Right cardiac atrium (tissue), 5 donors: ENCODE measurements at regions not wholly inside any gene's neighbourhood (a gene's known extent, or its start where the extent isn't known, plus 50 kb on each side); places are given as distances from the start of the nearest gene placed in this dataset.

Source experiments
- ATAC-seq, 2 donors: fragments of 200-7000 bp; cut with Tn5 transposase; one replicate each; pipeline versions ENCODE4 v1.8.0 to v1.9.1; 2020; ENCODE audit warnings: moderate library complexity in 2 of 2, mild to moderate bottlenecking in 1 of 2
- DNase-seq, 3 donors: peaks; one replicate each; pipeline ENCODE4 v3.0.0-alpha.2; 2020
- H3K27ac ChIP-seq: one replicate; pipeline ENCODE4 v1.5.1; 2013; ENCODE audit warnings: mild to moderate bottlenecking, low read length, control low read depth, moderate library complexity
- H3K27me3 ChIP-seq: one replicate; pipeline ENCODE4 v1.6.1; 2013; ENCODE audit not compliant: control insufficient read depth, insufficient read depth
- H3K4me1 ChIP-seq: one replicate; pipeline ENCODE4 v1.6.1; 2013; ENCODE audit warnings: low read length; ENCODE audit not compliant: control insufficient read depth, insufficient read depth
- H3K4me3 ChIP-seq: one replicate; pipeline ENCODE4 v1.5.1; 2013; ENCODE audit warnings: low read length, control low read depth
- H3K9me3 ChIP-seq: one replicate; pipeline ENCODE4 v1.6.1; 2013; ENCODE audit warnings: low read length; ENCODE audit not compliant: control insufficient read depth
- WGBS: extraction: QIAGEN DNeasy Blood & Tissue Kit; methylation state at CpG from one replicate; pipeline ENCODE4 v1.1.7; 2013; 5-methylcytosine and 5-hydroxymethylcytosine counted together
- intact Hi-C, 4 donors: fragments of 100-400 bp; cut with DNase I; formaldehyde crosslinking; loops; one replicate each; pipeline versions ENCODE4 v1.11.0 to v1.14.0; 2022 to 2023
- donor health status: healthy with polysubstance abuse.
- donor health status: DM: no; HTN: yes; CAD: no.
- donor health status: DM: no; HTN: no; CAD: no.
- donor health status: DM: no; HTN: yes; CAD: no; lungs with severe emphysema.
- donor health status: DM: yes; HTN: yes; CAD: no.

DNA sequence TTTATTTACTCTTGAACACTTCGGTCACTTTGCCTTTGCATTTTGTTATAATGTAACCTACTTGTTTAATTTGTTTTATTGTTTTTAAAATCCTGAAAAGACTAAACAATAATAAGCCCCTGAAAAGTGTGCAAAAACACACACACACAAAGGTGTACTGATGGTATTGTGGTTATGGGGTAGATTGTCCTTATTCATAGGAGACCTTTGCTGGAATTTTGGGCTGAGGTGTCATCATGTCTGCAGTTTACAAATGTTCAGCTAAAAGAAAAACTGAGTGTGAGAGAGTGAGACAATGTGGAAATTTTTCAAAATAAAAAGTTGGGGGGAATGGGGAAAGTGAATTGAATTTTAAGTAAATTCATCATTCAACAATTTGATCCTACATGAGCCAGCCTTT is 174.9 kb downstream of the QDPR start:
- WGBS, result 85% methylated on average over 1 of the region's 1 CpG
- no peak overlapping the region for H3K4me3 ChIP-seq
- ATAC-seq (no peak), DNase-seq (no peak)
- H3K4me1 ChIP-seq, result no peaks in the 10 kb centered on the region
- H3K9me3 ChIP-seq, result no peaks in the 10 kb centered on the region
- H3K27ac ChIP-seq, result no peak overlapping the region
- intact Hi-C loops, result no loop called here
- no peaks in the 10 kb centered on the region for H3K27me3 ChIP-seq

DNA sequence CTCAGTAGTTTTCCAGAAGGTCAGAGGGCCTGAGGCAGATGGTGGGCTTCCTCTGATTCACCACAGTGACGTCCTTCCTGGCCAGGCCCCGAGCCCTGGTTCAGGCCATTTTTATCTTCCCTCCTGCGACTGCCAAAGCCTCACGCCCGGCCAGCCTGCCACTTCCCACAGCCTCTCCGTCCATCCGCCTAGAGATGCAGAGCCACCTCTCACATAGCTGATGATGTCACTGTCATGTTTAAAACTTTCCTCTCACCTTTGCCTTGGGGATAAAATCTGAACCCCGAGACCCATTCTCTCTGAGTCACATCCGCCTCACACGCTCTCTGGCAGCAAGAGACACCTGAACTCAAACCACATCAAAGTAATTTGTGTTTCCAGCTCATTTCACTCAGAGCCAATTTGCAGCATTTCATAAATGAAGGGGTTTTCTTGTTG is 175.3 kb downstream of the QDPR start:
- Histone ChIP-seq H3K27me3 (no peaks in the 10 kb centered on the region), H3K9me3 (no peaks in the 10 kb centered on the region), H3K27ac (no peak overlapping the region), H3K4me1 (no peaks in the 10 kb centered on the region), H3K4me3 (no peak overlapping the region)
- intact Hi-C loops, result no loop called here
- peak; percentile 31 to 92 for ATAC-seq
- 50% methylated on average over 10 of the region's 10 CpGs for WGBS
- DNase-seq, result peak; percentile 58 to 67 (median 64)

DNA sequence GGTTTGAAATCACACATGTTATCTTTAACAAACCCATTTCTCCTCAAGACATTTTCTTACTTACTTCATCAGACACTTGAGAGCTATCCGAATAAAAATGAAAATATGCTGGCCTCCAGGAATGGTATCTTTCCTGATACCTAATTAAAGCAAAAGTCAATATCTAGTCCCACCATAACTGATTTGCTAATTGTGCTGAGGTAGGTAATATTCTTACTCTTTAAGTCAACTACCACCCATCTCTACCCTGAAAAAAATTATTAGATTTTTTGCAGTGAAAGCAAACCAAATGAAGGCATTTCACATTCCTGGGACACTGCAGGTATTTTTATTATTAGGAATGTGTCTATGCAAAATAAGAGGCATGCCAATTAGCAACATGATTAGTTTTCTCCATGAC is 175.8 kb downstream of the QDPR start:
- H3K4me1 ChIP-seq, result no peaks in the 10 kb centered on the region
- H3K27ac ChIP-seq, result no peak overlapping the region
- ATAC-seq (no peak), DNase-seq (no peak)
- H3K4me3 ChIP-seq, result no peak overlapping the region
- H3K9me3 ChIP-seq, result no peaks in the 10 kb centered on the region
- 80% methylated on average over 1 of the region's 1 CpG for whole genome bisulfite sequencing
- no peaks in the 10 kb centered on the region for H3K27me3 ChIP-seq
- intact Hi-C loops, result no loop called here

- H3K9me3 ChIP-seq, result no peaks in the 10 kb centered on the region
- no peaks in the 10 kb centered on the region for H3K27me3 ChIP-seq
- DNase-seq (no peak), ATAC-seq (no peak)
- intact Hi-C loops, result no loop called here
- no peaks in the 10 kb centered on the region for H3K4me1 ChIP-seq
- H3K27ac ChIP-seq, result no peak overlapping the region
- 92% methylated on average over 3 of the region's 3 CpGs for WGBS
- no peak overlapping the region for H3K4me3 ChIP-seq
These were observed 176.5 kb downstream of the QDPR start for GRCh38 chr4:17335371-17335770.

GRCh38 chr4:17332478-17332877 is 179.4 kb downstream of the QDPR start:
- intact Hi-C loops, result no loop called here
- no peaks in the 10 kb centered on the region for H3K4me1 ChIP-seq
- H3K27ac ChIP-seq, result no peak overlapping the region
- no peaks in the 10 kb centered on the region for H3K9me3 ChIP-seq
- ATAC-seq, result no peak
- no peak overlapping the region for H3K4me3 ChIP-seq
- WGBS, result 62% methylated on average over 5 of the region's 5 CpGs
- H3K27me3 ChIP-seq, result no peaks in the 10 kb centered on the region
- no peak for DNase-seq

DNA sequence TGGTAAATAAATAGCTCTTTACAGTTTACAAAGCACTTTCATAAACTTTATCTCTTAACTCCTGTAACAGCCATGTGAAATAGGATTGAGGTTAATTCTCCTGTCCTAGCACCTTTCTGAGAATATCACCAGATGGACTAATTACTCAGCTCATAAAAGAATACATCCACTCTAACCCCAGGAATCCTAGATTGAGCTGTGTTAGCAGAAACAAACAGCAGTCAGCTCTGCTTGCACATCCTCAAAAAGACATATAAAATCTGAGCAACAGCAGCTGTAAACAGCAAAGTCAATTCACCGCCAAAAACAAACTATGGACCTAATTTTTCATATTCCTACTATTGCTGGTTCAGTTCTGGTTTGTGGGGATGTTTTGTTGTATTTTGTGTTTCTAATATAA is 182.8 kb downstream of the QDPR start:
- Histone ChIP-seq H3K4me1 (peaks cover 2% of the 10 kb centered on the region), H3K27me3 (no peaks in the 10 kb centered on the region), H3K9me3 (no peaks in the 10 kb centered on the region), H3K4me3 (no peak overlapping the region), H3K27ac (no peak overlapping the region)
- WGBS, result 96% methylated on average over 1 of the region's 1 CpG
- intact Hi-C loops, result loop anchor here (5.0 to 10.0 kb wide), 3 partner anchors 412 to 534 kb away; no protein-coding TSS in a partner anchor
- DNase-seq, result no peak
- no peak for ATAC-seq

DNA sequence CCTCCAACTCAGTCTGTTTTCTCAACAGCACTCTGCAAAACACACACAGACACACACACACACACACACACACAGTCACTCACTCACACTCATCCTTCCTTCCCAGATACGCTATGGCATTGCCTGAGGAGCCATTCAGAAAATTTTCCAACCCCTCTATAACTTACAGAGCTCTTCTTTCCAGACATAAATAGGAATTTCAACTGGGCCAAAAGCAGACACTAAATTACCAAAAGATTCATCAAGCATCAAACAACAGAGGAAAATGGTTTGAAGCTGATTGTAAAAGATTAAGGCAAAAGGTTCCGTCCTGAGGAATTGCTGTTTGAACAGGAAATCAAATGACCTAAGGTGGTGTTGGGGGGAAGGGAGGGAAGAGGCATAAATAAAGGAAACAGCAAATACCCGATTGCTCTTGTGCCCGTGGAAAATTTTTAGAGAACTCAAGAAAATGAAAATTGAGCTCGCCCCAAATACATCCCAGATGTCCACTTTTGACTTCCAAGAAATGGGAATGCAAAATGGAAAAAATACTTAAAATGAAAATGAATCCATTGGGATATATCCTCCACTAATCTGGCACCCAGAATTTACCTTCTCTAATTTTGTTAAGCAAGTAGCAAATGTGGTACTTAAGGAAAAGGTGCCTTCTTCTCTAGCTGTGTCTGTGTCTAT is 183.6 kb downstream of the QDPR start:
- Histone ChIP-seq H3K9me3 (no peaks in the 10 kb centered on the region), H3K4me3 (no peak overlapping the region), H3K27me3 (no peaks in the 10 kb centered on the region), H3K27ac (no peak overlapping the region), H3K4me1 (peaks cover 2% of the 10 kb centered on the region)
- DNase-seq, result no peak
- ATAC-seq, result no peak
- intact Hi-C loops, result loop anchor here (5.0 to 10.0 kb wide), 3 partner anchors 411 to 533 kb away; no protein-coding TSS in a partner anchor
- WGBS, result 61% methylated on average over 5 of the region's 5 CpGs

DNA sequence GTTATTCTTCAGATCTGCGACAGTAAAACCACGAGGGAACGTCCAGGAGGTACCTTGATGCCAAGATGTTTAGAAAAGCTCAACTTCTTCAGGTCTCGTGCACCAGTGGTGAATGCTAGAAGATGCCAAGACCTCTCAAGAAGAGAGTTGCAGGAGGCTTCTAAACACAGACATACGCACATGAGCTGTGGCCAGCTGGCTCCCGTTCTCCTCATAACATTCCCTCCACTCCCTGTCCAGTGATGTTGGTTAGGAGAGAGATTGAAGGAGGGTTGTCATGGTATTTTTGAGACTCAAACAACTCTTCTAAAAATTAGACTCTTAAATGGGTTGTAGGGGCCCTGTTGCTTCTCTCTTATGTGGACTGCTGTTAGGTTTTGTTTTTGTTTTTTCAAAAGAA is 184.3 kb downstream of the QDPR start:
- no peaks in the 10 kb centered on the region for H3K9me3 ChIP-seq
- no peak overlapping the region for H3K27ac ChIP-seq
- DNase-seq (no peak), ATAC-seq (no peak)
- no peak overlapping the region for H3K4me3 ChIP-seq
- no peaks in the 10 kb centered on the region for H3K27me3 ChIP-seq
- peaks cover 2% of the 10 kb centered on the region for H3K4me1 ChIP-seq
- intact Hi-C loops, result loop anchor here (5.0 to 10.0 kb wide), 3 partner anchors 410 to 533 kb away; no protein-coding TSS in a partner anchor
- 74% methylated on average over 6 of the region's 6 CpGs for WGBS

DNA sequence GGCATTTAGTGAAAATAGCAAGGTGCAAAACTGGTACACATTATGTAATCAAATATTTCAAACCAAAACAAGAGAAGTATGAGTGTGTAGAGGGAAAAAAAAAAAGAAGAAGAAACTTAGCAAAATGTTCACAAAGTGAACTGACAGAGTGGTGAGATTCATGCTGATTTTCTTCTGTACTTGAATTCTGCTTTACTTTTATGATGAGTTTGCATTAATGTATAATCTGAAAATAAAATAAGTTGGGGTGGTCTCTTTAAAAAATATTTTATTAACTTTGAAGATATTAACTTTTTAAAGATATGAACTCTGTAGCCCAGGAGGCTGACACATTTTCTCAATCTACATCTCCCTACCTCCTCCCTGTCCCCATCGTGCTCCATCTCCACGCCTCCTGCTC is 185.1 kb downstream of the QDPR start:
- H3K9me3 ChIP-seq, result no peaks in the 10 kb centered on the region
- 74% methylated on average over 2 of the region's 2 CpGs for WGBS
- intact Hi-C loops, result loop anchor here (5.0 to 10.0 kb wide), 3 partner anchors 409 to 532 kb away; no protein-coding TSS in a partner anchor
- DNase-seq (no peak), ATAC-seq (no peak)
- H3K4me3 ChIP-seq, result no peak overlapping the region
- H3K4me1 ChIP-seq, result peaks cover 2% of the 10 kb centered on the region
- H3K27ac ChIP-seq, result no peak overlapping the region
- H3K27me3 ChIP-seq, result no peaks in the 10 kb centered on the region

GRCh38 chr4:17325098-17325497 is 186.8 kb downstream of the QDPR start:
- no peak for ATAC-seq
- Histone ChIP-seq H3K4me1 (peaks cover 2% of the 10 kb centered on the region), H3K27ac (no peak overlapping the region), H3K27me3 (no peaks in the 10 kb centered on the region), H3K4me3 (no peak overlapping the region), H3K9me3 (no peaks in the 10 kb centered on the region)
- 95% methylated on average over 2 of the region's 2 CpGs for WGBS
- intact Hi-C loops, result loop anchor here (5.0 to 10.0 kb wide), 3 partner anchors 408 to 530 kb away; no protein-coding TSS in a partner anchor
- no peak for DNase-seq

GRCh38 chr4:17324386-17324830 is 187.5 kb downstream of the QDPR start:
- Histone ChIP-seq H3K4me3 (no peak overlapping the region), H3K4me1 (peaks cover 2% of the 10 kb centered on the region), H3K27me3 (no peaks in the 10 kb centered on the region), H3K9me3 (no peaks in the 10 kb centered on the region), H3K27ac (no peak overlapping the region)
- intact Hi-C loops, result loop anchor here (5.0 to 10.0 kb wide), 4 partner anchors 407 to 1032 kb away; no protein-coding TSS in a partner anchor
- ATAC-seq, result peak; percentile 61 to 78
- peak; percentile 31 to 55 (median 38) for DNase-seq
- WGBS, result 9% methylated on average over 11 of the region's 11 CpGs
